BE2C (cell line): ENCODE measurements at regions not wholly inside any gene's neighbourhood (a gene's known extent, or its start where the extent isn't known, plus 50 kb on each side); places are given as distances from the start of the nearest gene placed in this dataset.

ENCODE experiments used
- DNase-seq: peaks from one replicate; pipeline ENCODE4 v3.0.0-alpha.2; 2020
- H3K27me3 ChIP-seq: fragments of 250-450 bp; sonication (Bioruptor Pico); 2 replicates; pipeline ENCODE4 v1.5.1; 2020; ENCODE audit warnings: mild to moderate bottlenecking
- H3K36me3 ChIP-seq: fragments of 250-450 bp; sonication (Bioruptor Pico); 2 replicates; pipeline ENCODE4 v1.5.1; 2020; ENCODE audit warnings: mild to moderate bottlenecking
- H3K4me1 ChIP-seq: fragments of 250-450 bp; sonication (Bioruptor Pico); 2 replicates; pipeline ENCODE4 v1.5.1; 2020
- H3K4me3 ChIP-seq: 2 replicates; pipeline ENCODE4 v1.5.1; 2011; ENCODE audit warnings: low read depth, low read length
- H3K9me3 ChIP-seq: fragments of 250-450 bp; sonication (Bioruptor Pico); 2 replicates; pipeline ENCODE4 v1.5.1; 2020
- TF ChIP-seq, protein P1 (sequence below): IDR thresholded peaks from 2 replicates; pipeline ENCODE4 v1.5.1; 2012; ENCODE audit warnings: mild to moderate bottlenecking, low read depth, low read length

DNA sequence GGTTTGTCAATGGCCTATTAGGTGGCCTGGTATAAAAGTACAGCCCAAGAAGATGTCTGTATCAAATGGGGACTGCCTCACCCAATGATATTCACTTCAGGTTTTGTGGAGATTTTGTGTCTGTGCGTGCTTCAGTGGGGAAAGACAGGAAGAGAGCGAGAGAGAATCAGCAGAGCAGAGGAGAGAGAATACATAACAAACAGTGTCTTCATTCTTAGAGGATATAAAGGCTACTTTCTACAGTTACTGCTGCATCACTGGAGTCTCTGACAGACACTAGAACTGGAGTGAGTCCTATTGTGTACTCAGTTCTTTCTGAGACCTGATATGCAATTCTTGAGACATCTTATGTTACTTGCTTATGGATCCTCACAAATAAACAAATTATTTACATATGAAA is 115.0 kb downstream of the CASP12 start:
- peaks cover 2% of the 10 kb centered on the region; the same call in 1 of the 2 replicates for H3K4me1 ChIP-seq
- no peaks in the 10 kb centered on the region for H3K27me3 ChIP-seq
- TF ChIP-seq, protein P1, sequence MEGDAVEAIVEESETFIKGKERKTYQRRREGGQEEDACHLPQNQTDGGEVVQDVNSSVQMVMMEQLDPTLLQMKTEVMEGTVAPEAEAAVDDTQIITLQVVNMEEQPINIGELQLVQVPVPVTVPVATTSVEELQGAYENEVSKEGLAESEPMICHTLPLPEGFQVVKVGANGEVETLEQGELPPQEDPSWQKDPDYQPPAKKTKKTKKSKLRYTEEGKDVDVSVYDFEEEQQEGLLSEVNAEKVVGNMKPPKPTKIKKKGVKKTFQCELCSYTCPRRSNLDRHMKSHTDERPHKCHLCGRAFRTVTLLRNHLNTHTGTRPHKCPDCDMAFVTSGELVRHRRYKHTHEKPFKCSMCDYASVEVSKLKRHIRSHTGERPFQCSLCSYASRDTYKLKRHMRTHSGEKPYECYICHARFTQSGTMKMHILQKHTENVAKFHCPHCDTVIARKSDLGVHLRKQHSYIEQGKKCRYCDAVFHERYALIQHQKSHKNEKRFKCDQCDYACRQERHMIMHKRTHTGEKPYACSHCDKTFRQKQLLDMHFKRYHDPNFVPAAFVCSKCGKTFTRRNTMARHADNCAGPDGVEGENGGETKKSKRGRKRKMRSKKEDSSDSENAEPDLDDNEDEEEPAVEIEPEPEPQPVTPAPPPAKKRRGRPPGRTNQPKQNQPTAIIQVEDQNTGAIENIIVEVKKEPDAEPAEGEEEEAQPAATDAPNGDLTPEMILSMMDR: no peak
- no peak for DNase-seq
- no peaks in the 10 kb centered on the region for H3K36me3 ChIP-seq
- H3K4me3 ChIP-seq: no peak overlapping the region
- H3K9me3 ChIP-seq: no peaks in the 10 kb centered on the region

DNA sequence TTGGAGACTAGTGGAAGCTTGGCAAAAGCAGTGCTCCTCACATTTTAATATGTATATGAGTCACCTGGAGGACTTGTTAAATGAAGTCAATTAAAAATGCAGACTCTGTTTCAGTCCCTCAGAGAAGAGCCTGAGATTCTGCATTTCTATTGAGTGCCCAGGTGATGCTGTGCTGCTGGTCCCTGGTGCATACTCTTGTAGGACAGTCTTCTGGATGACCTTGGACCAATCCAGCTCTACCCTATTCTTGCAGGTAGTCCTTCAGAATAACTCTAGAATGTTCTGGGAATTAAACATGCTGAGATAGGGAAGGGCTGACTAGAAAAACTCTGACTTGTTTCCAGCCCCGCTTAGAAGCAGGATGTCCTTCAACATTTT is 115.9 kb downstream of the CASP12 start:
- Histone ChIP-seq H3K9me3 (no peaks in the 10 kb centered on the region), H3K27me3 (no peaks in the 10 kb centered on the region), H3K36me3 (no peaks in the 10 kb centered on the region), H3K4me1 (peaks cover 7% of the 10 kb centered on the region), H3K4me3 (no peak overlapping the region)
- no peak for DNase-seq
- TF ChIP-seq, protein P1: no peak

DNA sequence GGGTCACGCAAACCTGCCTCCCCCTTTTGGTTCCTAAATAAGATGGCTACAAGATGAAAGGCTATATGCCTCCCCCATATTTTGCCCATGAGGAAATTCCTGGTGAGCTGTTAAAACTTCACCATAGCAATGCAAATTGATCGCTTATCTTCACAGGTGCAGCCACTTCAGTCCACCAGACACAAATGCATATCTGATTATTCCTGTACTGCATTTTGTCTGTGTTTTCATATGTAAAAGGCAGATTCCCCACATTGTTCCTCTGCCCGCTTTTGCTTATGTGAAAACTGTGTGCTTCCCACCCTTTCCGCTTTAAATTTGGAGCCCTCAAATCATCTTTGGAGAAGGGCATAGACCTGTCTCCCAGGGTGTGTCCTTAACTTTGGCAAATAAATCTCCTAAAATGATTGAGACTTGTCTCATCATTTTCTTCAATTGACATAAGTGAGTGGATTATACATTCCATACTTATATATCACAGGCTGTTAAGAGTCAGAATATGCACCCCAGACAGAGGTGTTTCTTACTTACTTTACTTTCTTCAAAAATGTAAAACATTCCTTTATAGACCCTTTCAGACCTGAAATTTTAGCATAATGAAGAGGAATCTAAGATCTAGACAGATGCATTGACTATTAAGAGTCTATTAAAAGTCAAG is 116.4 kb downstream of the CASP12 start:
- DNase-seq: no peak
- Histone ChIP-seq H3K9me3 (no peaks in the 10 kb centered on the region), H3K27me3 (no peaks in the 10 kb centered on the region), H3K4me3 (no peak overlapping the region), H3K4me1 (peaks cover 7% of the 10 kb centered on the region), H3K36me3 (no peaks in the 10 kb centered on the region)
- TF ChIP-seq, protein P1: no peak

DNA sequence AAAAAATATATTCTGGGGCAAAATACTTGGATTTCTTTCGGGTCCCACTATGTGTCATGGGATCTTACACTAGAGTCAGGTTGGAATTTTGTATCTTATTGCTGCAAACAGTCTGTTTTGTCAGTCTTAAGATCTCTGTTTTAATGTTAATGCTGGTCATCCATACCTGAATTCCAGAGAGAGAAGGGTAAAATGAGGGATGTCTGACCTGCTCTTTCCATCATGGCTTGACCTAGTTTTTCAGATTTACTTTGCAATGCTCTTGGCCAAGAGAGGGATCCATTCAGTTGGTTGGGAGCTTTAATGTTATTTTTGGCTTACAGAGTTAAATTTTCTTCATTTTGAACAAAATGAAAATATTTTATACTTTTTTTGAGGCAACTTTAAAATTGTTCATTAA is 117.2 kb downstream of the CASP12 start:
- H3K36me3 ChIP-seq: no peaks in the 10 kb centered on the region
- H3K9me3 ChIP-seq: no peaks in the 10 kb centered on the region
- H3K4me1 ChIP-seq: peaks cover 7% of the 10 kb centered on the region
- no peak overlapping the region for H3K4me3 ChIP-seq
- no peak for DNase-seq
- TF ChIP-seq, protein P1: no peak
- no peaks in the 10 kb centered on the region for H3K27me3 ChIP-seq

DNA sequence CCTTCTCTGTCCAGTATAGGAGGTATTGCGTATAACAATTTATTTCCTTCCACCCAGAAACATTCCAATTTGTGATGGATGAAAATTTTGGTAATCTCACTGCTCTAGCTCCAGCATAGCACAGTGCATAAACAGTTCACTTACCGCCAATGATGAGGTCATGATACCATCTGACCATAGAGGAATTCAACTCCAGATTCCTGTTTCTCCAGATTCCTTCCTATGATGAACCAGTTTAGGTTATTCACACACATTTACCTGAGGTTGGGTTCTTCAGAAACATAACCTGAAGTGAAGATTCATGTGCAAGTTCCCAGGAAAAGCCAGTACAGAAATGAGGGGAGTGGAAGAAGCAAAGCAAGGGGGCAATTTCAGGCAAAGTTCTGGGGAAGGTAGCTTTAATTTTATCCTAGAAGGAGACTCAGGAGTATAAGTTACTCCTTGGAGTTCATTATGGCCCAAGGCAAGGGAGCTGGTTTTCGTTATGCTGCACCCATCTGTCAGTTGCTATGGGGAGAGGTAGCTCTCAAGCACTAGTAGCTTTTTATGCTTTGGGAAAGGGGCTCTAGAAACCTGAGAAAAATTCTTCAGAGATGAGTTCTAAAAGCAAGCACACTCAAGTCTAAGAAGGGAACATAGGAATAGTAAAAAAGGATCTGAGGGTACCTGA is 121.6 kb downstream of the CASP12 start:
- H3K4me3 ChIP-seq: no peak overlapping the region
- no peaks in the 10 kb centered on the region for H3K36me3 ChIP-seq
- no peaks in the 10 kb centered on the region for H3K9me3 ChIP-seq
- TF ChIP-seq, protein P1: no peak
- no peaks in the 10 kb centered on the region for H3K27me3 ChIP-seq
- H3K4me1 ChIP-seq: peaks cover 10% of the 10 kb centered on the region
- DNase-seq: no peak

DNA sequence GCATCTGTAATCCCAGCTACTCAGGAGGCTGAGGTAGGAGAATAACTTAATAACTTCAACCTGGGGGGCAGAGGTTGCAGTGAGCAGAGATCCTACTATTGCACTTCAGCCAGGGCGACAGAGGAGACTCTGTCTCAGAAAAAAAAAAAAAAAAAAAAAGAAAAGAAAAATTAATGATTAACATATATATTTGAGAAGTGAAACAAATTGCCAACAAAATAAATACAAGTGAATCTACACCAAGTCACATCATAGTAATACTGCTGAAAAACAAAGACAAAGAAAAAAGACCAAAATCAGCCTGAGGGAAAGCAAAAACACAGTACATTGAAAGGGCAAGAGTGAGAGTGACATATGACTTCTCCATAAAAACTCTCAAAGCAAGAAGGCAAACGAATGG is 123.7 kb downstream of the CASP12 start:
- peaks cover 10% of the 10 kb centered on the region for H3K4me1 ChIP-seq
- H3K4me3 ChIP-seq: no peak overlapping the region
- DNase-seq: no peak
- H3K9me3 ChIP-seq: no peaks in the 10 kb centered on the region
- H3K27me3 ChIP-seq: no peaks in the 10 kb centered on the region
- TF ChIP-seq, protein P1: no peak
- H3K36me3 ChIP-seq: no peaks in the 10 kb centered on the region
